HG02885 (cell line): ENCODE measurements at regions not wholly inside any gene's neighbourhood (a gene's known extent, or its start where the extent isn't known, plus 50 kb on each side); places are given as distances from the start of the nearest gene placed in this dataset.

Experiments
- ATAC-seq: cut with Tn5 transposase; IDR thresholded peaks from one replicate; pipeline ENCODE4 v1.9.1; 2021; ENCODE audit warnings: mild to moderate bottlenecking; ENCODE audit not compliant: unreplicated experiment, poor library complexity

- no peak for ATAC-seq
Measured at GRCh38 chr22:48096851-48097665, 1334.6 kb downstream of the TBC1D22A start.

- ATAC-seq, result no peak
Measured at GRCh38 chr22:48096411-48096810, 1334.0 kb downstream of the TBC1D22A start.

- ATAC-seq, result no peak
Measured at GRCh38 chr22:48093981-48094380, 1331.5 kb downstream of the TBC1D22A start.

DNA sequence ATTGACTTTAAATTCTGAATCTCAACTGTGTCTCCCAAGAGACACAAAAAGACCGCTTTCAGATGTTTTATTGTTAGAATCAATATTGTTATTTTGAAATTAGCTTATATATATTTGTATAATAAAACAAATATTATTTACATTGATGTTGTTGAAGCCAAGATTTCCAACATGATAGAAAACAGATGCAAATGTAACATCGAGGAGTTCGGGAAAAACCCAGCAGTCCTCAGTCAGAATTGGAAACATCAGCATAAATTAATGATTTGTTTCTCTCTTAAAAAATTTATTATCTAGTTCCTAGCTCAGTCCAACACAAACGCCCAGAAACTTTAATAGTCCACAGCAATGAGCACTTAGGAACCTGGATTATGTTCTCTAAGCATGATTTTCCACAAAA lies 1330.4 kb downstream of the TBC1D22A start:
- ATAC-seq, result no peak

DNA sequence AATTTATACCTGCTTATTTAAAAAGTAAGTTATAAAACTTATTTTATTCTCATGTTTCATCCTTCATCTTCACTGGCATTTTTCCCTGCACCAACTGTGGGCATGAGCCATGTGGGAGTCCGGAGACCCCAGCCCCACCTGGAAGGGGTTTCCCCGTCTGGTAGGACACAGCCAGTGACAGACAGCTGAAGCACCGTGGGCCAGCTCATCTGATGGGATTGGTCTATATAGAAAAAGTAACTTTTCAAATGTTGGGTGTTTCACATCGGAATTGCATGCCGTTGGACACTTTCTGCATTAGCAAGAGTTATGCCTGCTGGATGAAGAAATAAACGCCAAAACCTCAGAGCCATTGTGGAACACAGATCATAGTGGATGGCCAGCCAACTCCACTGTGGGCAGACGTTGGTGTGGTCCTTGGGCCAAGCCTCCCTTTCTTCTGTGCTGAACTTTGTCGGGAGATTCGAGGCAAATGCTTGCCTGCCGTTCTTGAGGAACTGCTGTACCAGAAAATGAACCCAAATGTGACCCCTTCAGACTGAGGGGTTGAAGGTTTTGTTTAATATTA lies 1329.3 kb downstream of the TBC1D22A start:
- ATAC-seq, result no peak

DNA sequence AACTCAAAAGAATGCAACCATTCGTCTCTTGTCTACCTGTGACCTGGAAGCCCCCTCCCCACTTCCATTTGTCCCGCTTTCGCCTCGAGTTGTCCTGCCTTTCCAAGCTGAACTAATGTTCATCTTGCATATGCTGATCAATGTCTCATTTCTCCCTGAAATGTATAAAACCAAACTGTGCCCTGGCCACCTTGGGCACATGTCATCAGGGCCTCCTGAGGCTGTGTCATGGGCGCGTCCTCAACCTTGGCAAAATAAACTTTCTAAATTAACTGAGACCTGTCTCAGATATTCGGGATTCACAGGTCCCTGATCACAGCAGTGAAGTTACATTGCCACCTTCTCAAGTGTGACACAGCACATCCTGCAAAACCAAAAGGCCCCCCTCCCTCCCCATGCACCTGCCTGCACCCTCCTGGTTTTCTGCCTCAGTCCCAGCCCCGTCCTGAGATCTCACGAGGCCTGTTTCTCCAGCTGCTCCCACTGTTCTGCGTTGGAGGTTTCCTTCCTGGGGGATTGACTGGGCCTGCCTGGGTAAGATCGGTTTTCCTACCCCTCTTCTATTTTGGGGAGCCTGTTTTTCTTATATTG lies 1328.7 kb downstream of the TBC1D22A start:
- no peak for ATAC-seq

DNA sequence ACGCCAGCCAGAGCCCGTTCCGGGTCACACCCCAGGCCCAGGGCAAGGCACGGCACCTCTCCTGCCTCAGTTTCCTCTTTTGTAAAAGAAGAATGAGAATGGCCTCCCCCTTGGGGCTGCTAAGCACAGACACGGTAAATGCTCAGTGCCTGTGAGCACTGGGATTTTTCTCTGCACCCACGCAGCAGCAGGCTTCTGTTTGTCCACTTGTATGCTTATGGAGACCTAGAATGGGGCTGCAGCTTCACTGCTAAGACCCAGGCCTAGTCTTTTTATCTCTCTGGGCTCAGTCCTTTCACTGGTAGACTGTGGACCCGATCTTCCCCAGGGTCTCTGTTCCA lies 1327.9 kb downstream of the TBC1D22A start:
- no peak for ATAC-seq

DNA sequence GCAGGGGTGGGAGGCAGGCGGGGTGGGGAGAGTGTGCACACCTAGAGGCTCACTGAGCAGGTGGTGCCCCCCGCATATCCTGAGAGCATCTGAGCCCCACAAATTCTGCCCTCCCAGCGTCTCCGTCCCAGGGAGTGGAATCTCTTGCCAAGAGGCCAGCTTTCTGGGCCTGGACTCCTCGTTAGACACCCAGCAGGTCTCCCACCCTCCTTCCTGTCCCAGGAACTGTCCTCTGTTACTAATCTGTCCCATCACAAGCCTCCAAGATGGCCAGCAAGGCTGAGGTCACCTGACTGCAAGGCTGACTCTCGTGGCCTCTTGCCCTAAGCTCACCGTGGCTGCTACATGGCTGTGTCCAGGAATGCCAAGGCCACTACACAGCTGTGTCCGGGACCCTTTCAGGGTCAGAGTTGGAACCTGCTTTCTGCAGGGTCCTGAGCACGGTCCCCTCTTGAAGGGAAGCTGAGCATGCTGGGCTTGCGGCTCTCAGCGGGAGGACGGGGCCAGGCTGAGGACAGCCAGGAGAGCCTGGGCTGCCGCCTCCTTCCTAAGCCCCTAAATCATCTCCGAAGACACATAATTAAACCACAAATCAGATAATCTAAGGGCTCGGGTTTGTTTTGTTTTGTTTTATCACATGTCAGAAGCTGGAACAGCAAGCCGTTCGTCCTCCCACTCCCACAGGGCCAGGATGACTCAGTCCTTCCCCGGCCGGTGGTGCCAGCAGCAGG lies 1327.3 kb downstream of the TBC1D22A start:
- ATAC-seq, result no peak

GRCh38 chr22:48088926-48089536 lies 1326.6 kb downstream of the TBC1D22A start:
- no peak for ATAC-seq

- ATAC-seq, result no peak
Measured at GRCh38 chr22:48088251-48088650, 1325.8 kb downstream of the TBC1D22A start.

DNA sequence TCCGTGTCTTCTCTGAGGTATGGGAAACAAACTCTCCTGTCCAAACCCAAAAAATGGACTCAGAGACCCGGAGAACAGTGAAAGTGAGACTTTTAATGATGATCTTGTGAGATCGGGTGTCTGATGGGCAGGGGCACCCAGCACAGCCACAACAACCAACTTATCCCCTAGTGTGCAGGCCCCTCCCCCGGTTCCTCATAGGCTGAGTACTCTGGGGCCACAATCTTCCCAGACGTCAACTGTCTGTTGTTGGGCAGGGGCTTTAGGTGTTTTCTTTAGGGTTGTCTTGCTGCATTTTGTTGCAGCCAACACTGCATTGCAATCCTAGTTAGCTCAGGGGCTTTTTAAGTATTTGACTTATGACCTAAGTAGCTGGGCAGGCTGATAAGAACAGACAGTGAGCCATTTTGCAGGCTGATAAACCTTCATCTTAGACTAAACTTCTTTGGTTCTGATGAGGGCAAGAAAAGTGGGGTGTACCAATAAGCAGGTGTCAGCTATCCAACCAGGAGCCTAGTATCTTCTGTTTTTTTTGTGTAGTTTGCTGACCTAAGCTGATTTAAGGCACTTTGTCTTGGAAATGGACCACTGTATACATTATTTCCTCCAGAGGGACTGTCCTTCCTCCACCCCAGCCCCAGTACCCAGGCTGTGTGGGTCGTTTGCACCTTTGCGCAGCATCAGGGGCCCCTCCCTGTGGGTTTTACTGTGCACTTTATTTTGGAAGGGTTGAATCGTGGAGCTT lies 1323.6 kb downstream of the TBC1D22A start:
- no peak for ATAC-seq

GRCh38 chr22:48084729-48085050 lies 1322.2 kb downstream of the TBC1D22A start:
- ATAC-seq, result no peak

DNA sequence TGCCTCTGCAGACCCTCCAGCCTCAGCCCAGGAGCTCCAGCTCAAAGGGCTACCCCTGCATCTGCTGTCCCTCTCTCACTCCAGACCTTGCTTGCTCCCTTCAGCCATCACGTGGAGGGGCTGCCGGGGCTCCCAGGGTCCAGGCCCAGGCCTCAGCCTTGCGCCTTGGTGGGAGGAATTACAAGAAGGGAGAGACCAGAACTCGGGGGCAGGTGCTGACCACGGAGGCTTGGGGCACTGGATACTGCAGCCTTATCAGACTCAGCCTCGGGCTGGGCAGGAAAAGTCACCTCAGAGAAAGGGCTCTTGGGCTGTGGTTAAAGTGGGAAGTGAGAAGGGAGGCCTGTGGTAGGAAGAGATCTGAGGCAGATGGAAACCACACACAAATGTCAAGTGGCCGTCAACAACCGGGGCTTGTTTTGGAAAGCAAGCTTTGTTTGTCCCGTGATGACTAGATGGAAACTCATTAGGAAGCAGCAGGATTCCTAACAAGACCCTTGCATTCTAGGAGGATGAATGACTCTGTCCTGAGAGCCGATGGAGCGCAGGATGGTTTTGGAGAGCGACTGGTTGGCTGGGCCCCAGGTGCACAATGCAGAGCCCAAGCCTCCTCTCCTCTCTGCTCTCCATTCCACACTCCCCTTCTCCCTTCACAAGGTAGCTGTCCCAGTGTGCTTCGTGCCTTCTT lies 1321.7 kb downstream of the TBC1D22A start:
- peak; percentile 42 for ATAC-seq

GRCh38 chr22:48083502-48083901 lies 1321.1 kb downstream of the TBC1D22A start:
- ATAC-seq, result peak; percentile 39

DNA sequence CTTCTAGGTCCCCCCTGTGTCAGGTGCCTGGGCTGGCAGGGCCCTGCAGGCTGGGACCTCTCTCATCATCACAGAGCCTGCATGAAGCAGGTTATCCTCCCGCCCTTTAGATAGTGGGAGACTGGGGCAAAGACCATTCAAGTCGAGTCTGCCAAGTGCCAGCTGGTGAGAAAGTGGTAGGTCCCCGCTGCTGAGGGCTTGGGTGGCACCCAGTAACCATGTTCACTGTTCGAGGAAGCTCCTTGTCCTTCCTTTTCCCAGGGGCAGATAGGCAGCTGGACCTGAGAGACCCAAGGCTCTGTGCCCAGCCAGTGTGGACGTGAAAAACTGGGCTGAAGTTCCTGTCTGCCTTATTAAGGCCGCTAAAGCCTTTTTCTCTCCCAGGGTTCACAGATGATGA lies 1319.8 kb downstream of the TBC1D22A start:
- ATAC-seq, result no peak

DNA sequence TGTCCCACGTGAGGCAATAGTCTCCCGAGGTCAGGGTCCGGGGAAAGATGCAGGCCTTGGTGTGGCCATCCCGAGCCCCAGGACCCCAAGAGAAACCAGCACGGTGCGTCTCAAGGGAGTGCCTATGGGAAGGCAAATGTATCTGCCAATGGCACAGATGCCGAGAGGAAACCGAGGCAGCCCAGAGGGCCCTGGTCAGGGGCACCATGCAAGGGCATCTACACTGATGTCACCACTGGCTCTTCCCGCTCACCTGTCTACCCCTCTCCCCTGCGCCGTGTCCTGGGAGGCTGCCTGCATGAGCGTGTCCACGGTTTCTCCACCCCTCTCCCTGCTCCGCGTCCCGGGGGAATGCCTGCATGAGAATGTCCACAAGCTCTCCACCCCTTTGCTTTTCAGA lies 1318.8 kb downstream of the TBC1D22A start:
- ATAC-seq, result no peak

DNA sequence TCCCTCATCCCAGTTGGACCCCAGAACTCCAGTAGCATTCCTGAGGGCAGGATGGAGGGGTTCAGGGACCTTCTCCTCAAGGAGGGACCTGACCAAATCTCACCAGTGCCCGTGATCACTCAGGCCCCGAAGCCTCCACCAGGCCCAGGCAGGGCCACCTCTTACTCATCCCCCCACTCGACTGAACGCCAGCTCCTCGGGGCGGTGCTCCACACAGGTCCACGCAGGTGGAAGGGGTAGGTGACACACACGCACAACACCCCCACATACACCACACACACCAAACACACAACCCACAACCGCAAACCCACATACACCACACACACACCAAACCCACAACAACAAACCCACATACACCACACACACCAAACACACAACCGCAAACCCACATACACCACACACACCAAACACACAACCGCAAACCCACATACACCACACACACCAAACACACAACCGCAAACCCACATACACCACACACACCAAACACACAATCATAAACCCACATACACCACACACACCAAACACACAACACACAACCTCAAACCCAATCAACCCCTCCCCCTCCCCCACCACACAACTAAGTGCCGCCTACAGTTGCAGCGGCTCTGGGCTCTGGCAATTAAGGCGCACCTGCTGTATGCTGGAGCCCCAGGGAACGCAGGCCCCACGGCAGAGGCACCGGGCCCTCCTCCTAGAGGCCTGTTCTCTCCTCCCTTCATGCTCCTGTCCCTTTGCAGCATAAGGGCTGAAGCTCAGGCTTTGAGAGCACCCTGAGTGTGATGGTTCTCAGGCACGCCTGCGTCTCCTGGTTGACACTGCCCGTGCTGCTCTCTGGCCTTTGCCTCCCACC lies 1318.1 kb downstream of the TBC1D22A start:
- ATAC-seq, result no peak

DNA sequence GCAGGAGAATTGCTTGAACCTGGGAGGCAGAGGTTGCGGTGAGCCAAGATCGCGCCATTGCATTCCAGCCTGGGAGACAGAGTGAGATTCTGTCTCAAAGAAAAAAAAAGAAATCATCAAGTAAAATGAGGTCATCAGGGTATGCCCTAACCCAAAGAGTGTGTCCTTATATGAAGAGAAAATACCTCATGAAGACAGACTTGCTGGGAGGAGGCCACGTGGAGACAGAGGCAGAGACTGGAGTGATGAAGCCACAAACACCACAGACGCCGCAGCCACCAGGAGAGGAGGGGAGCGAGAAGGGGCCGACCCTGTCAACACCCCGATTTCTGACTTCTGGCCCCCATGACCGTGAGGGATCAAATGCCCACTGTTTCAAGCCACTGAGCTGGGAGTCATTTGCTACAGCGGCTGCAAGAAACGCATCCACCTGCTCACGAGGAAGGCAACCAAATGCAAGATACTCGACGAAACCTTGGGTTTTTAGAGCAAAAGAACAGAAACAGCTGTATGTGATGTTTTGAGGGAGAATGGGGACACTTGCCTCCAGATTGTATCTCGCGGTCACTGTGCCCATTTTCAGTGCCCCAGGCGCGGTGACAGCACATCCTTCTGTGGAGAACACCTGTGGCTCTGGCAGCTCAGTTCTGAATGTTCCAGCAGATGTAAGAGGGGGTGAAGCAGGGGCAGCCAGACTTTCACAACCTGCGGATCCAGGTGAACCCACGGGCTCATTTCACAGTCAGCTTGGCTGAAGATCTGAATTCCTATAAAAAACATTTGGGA lies 1317.2 kb downstream of the TBC1D22A start:
- ATAC-seq, result no peak
